Esophagus squamous epithelium (tissue), 5 donors: ENCODE measurements at regions not wholly inside any gene's neighbourhood (a gene's known extent, or its start where the extent isn't known, plus 50 kb on each side); places are given as distances from the start of the nearest gene placed in this dataset.

ENCODE experiments used
- DNase-seq: peaks from one replicate; lab custom pipeline; 2025; lab: John Stamatoyannopoulos, UW
- H3K27ac ChIP-seq, 4 donors: fragments of 200-600 bp; sonication (generic); one replicate each; pipeline ENCODE4 v1.5.1; 2016 to 2019; ENCODE audit warnings: mild to moderate bottlenecking in 1 of 4
- H3K27me3 ChIP-seq, 4 donors: fragments of 200-600 bp; sonication (generic); 1 replicate in 3 of 4; 2 replicates in 1 of 4; pipeline versions ENCODE4 v1.5.1 to v1.6.0; 2017 to 2021; ENCODE audit warnings: antibody characterized with exemption in 1 of 4
- H3K36me3 ChIP-seq, 3 donors: fragments of 200-600 bp; sonication (generic); one replicate each; pipeline ENCODE4 v1.5.1; 2016 to 2019
- H3K4me1 ChIP-seq, 3 donors: fragments of 200-600 bp; sonication (generic); one replicate each; pipeline ENCODE4 v1.5.1; 2017 to 2019
- H3K4me3 ChIP-seq, 4 donors: fragments of 200-600 bp; sonication (generic); 1 replicate in 3 of 4; 2 replicates in 1 of 4; pipeline ENCODE4 v1.5.1; 2016 to 2019; ENCODE audit warnings: mild to moderate bottlenecking in 2 of 4, moderate library complexity in 1 of 4
- H3K9me3 ChIP-seq, 3 donors: fragments of 200-600 bp; sonication (generic); one replicate each; pipeline ENCODE4 v1.5.1; 2016 to 2019
- POLR2A ChIP-seq, 4 donors: fragments of 450-650 bp; IDR thresholded peaks; one replicate each; pipeline ENCODE4 v1.6.1; 2017; ENCODE audit warnings: antibody characterized with exemption in 4 of 4, mild to moderate bottlenecking in 4 of 4, moderate library complexity in 3 of 4
- WGBS, 2 donors: methylation state at CpG; one replicate each; pipeline ENCODE4 v1.1.5; 2018; 5-methylcytosine and 5-hydroxymethylcytosine counted together
- intact Hi-C: fragments of 100-400 bp; cut with DNase I; formaldehyde crosslinking; loops from one replicate; pipeline ENCODE4 v1.15.0; 2022
- TF ChIP-seq, protein P1 (sequence below), 6 experiments: fragments of 450-650 bp in 4 of 6; fragments of 200-600 bp in 2 of 6; sonication (generic) in 2 of 6; IDR thresholded peaks; one replicate each; pipeline ENCODE4 v1.5.1; 2016 to 2019; ENCODE audit warnings: antibody characterized with exemption in 6 of 6, mild to moderate bottlenecking in 4 of 6, moderate library complexity in 4 of 6
- donor health status: DM: yes; HTN: yes; CAD: no.

GRCh38 chr3:132788301-132788671 lies 66.1 kb upstream of the NPHP3 start:
- Histone ChIP-seq H3K27me3 (no peaks in the 10 kb centered on the region), H3K27ac (peak overlapping the region in 3 of 4 donors; percentile 39 to 78 (median 67)), H3K4me3 (no peak overlapping the region), H3K36me3 (no peaks in the 10 kb centered on the region), H3K4me1 (peaks cover 0 to 14% (median 7%) of the 10 kb centered on the region in 3 donors), H3K9me3 (no peaks in the 10 kb centered on the region)
- intact Hi-C loops: no loop called here
- no peak for DNase-seq
- TF ChIP-seq, protein P1, sequence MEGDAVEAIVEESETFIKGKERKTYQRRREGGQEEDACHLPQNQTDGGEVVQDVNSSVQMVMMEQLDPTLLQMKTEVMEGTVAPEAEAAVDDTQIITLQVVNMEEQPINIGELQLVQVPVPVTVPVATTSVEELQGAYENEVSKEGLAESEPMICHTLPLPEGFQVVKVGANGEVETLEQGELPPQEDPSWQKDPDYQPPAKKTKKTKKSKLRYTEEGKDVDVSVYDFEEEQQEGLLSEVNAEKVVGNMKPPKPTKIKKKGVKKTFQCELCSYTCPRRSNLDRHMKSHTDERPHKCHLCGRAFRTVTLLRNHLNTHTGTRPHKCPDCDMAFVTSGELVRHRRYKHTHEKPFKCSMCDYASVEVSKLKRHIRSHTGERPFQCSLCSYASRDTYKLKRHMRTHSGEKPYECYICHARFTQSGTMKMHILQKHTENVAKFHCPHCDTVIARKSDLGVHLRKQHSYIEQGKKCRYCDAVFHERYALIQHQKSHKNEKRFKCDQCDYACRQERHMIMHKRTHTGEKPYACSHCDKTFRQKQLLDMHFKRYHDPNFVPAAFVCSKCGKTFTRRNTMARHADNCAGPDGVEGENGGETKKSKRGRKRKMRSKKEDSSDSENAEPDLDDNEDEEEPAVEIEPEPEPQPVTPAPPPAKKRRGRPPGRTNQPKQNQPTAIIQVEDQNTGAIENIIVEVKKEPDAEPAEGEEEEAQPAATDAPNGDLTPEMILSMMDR (IDR thresholded peaks at IDR 0.05): no peak
- no peak for TF ChIP-seq POLR2A (IDR thresholded peaks at IDR 0.05)

GRCh38 chr3:132787616-132788300 lies 65.5 kb upstream of the NPHP3 start:
- Histone ChIP-seq H3K9me3 (no peaks in the 10 kb centered on the region), H3K4me3 (no peak overlapping the region), H3K4me1 (peaks cover 0 to 14% (median 7%) of the 10 kb centered on the region in 3 donors), H3K27ac (peak overlapping the region in 3 of 4 donors; percentile 36 to 78 (median 67)), H3K36me3 (no peaks in the 10 kb centered on the region), H3K27me3 (no peaks in the 10 kb centered on the region)
- intact Hi-C loops: no loop called here
- TF ChIP-seq, protein P1 (IDR thresholded peaks at IDR 0.05): no peak
- no peak for TF ChIP-seq POLR2A (IDR thresholded peaks at IDR 0.05)
- no peak for DNase-seq
- WGBS, 2 donors: 38 to 42% methylated on average over 2 of the region's 2 CpGs

DNA sequence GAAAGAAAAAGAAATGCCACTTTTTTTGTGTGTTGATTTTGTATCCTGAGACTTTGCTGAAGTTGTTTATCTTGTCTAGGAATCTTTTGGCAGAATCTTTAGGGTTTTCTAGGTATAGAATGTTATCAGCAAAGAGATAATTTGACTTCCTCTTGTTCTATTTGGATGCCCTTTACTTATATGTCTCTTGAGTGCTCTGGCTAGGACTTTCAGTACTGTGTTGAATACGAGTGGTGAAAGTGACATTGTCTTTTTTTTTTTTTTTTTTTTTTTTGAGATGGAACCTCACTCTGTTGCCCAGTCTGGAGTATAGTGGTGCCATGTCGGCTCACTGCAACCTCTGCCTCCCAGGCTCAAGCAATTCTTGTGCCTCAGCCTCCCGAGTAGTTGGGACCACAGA lies 64.7 kb upstream of the NPHP3 start:
- H3K27me3 ChIP-seq: no peaks in the 10 kb centered on the region
- intact Hi-C loops: no loop called here
- H3K4me3 ChIP-seq: no peak overlapping the region
- peaks cover 0 to 14% (median 7%) of the 10 kb centered on the region in 3 donors for H3K4me1 ChIP-seq
- no peaks in the 10 kb centered on the region for H3K9me3 ChIP-seq
- WGBS, 2 donors: 73 to 77% methylated on average over 3 of the region's 3 CpGs
- no peak for DNase-seq
- H3K36me3 ChIP-seq: no peaks in the 10 kb centered on the region
- peak overlapping the region in 3 of 4 donors; percentile 36 to 78 (median 67) for H3K27ac ChIP-seq
- no peak for TF ChIP-seq POLR2A (IDR thresholded peaks at IDR 0.05)
- TF ChIP-seq, protein P1 (IDR thresholded peaks at IDR 0.05): no peak

- Histone ChIP-seq H3K36me3 (no peaks in the 10 kb centered on the region), H3K4me3 (no peak overlapping the region), H3K27ac (peak overlapping the region in 1 of 4 donors; percentile 2), H3K9me3 (no peaks in the 10 kb centered on the region), H3K4me1 (peaks cover 0 to 14% (median 7%) of the 10 kb centered on the region in 3 donors), H3K27me3 (no peaks in the 10 kb centered on the region)
- 26 to 42% methylated on average over 3 of the region's 3 CpGs for WGBS, 2 donors
- intact Hi-C loops: no loop called here
- no peak for DNase-seq
- no peak for TF ChIP-seq POLR2A (IDR thresholded peaks at IDR 0.05)
- TF ChIP-seq, protein P1 (IDR thresholded peaks at IDR 0.05): no peak
Observed at GRCh38 chr3:132785292-132785691, 63.1 kb upstream of the NPHP3 start.

GRCh38 chr3:132784502-132785025 lies 62.4 kb upstream of the NPHP3 start:
- WGBS, 2 donors: 73 to 80% methylated on average over 1 of the region's 1 CpG
- Histone ChIP-seq H3K27me3 (no peaks in the 10 kb centered on the region), H3K36me3 (no peaks in the 10 kb centered on the region), H3K4me1 (peaks cover 0 to 14% (median 7%) of the 10 kb centered on the region in 3 donors), H3K4me3 (no peak overlapping the region), H3K27ac (no peak overlapping the region), H3K9me3 (no peaks in the 10 kb centered on the region)
- TF ChIP-seq POLR2A (IDR thresholded peaks at IDR 0.05): no peak
- TF ChIP-seq, protein P1 (IDR thresholded peaks at IDR 0.05): no peak
- intact Hi-C loops: no loop called here
- DNase-seq: no peak
